Calu3 (cell line): ENCODE measurements at regions not wholly inside any gene's neighbourhood (a gene's known extent, or its start where the extent isn't known, plus 50 kb on each side); places are given as distances from the start of the nearest gene placed in this dataset.

ENCODE experiments used
- BruUV-seq: library from RNA; stranded (reverse); fragments of 400-500 nt; replicated peaks from 2 replicates; lab custom pipeline; 2021; lab: Mats Ljungman, UMichigan
- CTCF ChIA-PET: fragments of 300-600 bp; sonication (Branson Sonifier 250); formaldehyde crosslinking; loops from one replicate; lab custom pipeline; 2022; ENCODE audit warnings: antibody characterized with exemption; lab: Charles Lee
- DNase-seq: peaks from one replicate; pipeline ENCODE4 v3.0.0; 2022
- H3K27ac Mint-ChIP-seq: one replicate; pipeline ENCODE4 v1.8.0; 2022; ENCODE audit warnings: mixed read lengths; ENCODE audit not compliant: unreplicated experiment
- H3K27me3 Mint-ChIP-seq: one replicate; pipeline ENCODE4 v1.8.0; 2022; ENCODE audit warnings: mixed read lengths; ENCODE audit not compliant: unreplicated experiment
- H3K36me3 Mint-ChIP-seq: one replicate; pipeline ENCODE4 v1.8.0; 2022; ENCODE audit warnings: mild to moderate bottlenecking, moderate library complexity, mixed read lengths; ENCODE audit not compliant: insufficient read depth, unreplicated experiment
- H3K4me1 Mint-ChIP-seq: one replicate; pipeline ENCODE4 v1.8.0; 2022; ENCODE audit warnings: mild to moderate bottlenecking, low read depth, mixed read lengths; ENCODE audit not compliant: unreplicated experiment
- H3K4me3 Mint-ChIP-seq: one replicate; pipeline ENCODE4 v1.8.0; 2022; ENCODE audit warnings: mild to moderate bottlenecking, low read depth, moderate library complexity, mixed read lengths; ENCODE audit not compliant: unreplicated experiment
- H3K9me3 Mint-ChIP-seq: one replicate; pipeline ENCODE4 v1.8.0; 2022; ENCODE audit warnings: low read depth, mixed read lengths; ENCODE audit not compliant: unreplicated experiment
- CTCF ChIP-seq: fragments of 200-600 bp; IDR thresholded peaks from one replicate; pipeline ENCODE4 v1.8.0; 2022; ENCODE audit warnings: antibody characterized with exemption; ENCODE audit not compliant: unreplicated experiment
- intact Hi-C: fragments of 100-400 bp; cut with micrococcal nuclease; formaldehyde crosslinking; loops from one replicate; pipeline ENCODE4 v1.10.0; 2022; ENCODE audit not compliant: unreplicated experiment

- Mint-ChIP-seq H3K4me1 (peaks cover 17% of the 10 kb centered on the region), H3K4me3 (peak overlapping the region; percentile 5), H3K27ac (peak overlapping the region; percentile 14), H3K27me3 (no peaks in the 10 kb centered on the region), H3K9me3 (peaks cover 4% of the 10 kb centered on the region), H3K36me3 (no peaks in the 10 kb centered on the region)
- peak; percentile 21 for DNase-seq
- intact Hi-C loops: loop anchor here (5.0 kb wide), 1 partner anchor 153 kb away; no protein-coding TSS in a partner anchor
- no TSS peak for BruUV-seq
- TF ChIP-seq CTCF: no peak
- CTCF ChIA-PET: no interaction called here
Measured at GRCh38 chr3:88385090-88385489, 235.3 kb downstream of the C3orf38 start.

- DNase-seq: no peak
- Mint-ChIP-seq H3K27me3 (no peaks in the 10 kb centered on the region), H3K27ac (no peak overlapping the region), H3K36me3 (no peaks in the 10 kb centered on the region), H3K9me3 (no peaks in the 10 kb centered on the region), H3K4me3 (no peak overlapping the region), H3K4me1 (no peaks in the 10 kb centered on the region)
- CTCF ChIA-PET: no interaction called here
- no TSS peak for BruUV-seq
- intact Hi-C loops: no loop called here
- TF ChIP-seq CTCF: no peak
Measured at GRCh38 chr3:88398581-88398980, 248.8 kb downstream of the C3orf38 start.

GRCh38 chr3:88403319-88403718 is 253.6 kb downstream of the C3orf38 start:
- no peaks in the 10 kb centered on the region for H3K27me3 Mint-ChIP-seq

GRCh38 chr3:88408097-88408496 is 258.3 kb downstream of the C3orf38 start:
- Mint-ChIP-seq H3K36me3 (no peaks in the 10 kb centered on the region), H3K27me3 (no peaks in the 10 kb centered on the region), H3K9me3 (no peaks in the 10 kb centered on the region), H3K4me1 (no peaks in the 10 kb centered on the region), H3K4me3 (no peak overlapping the region), H3K27ac (no peak overlapping the region)
- no peak for TF ChIP-seq CTCF
- DNase-seq: no peak
- BruUV-seq: no TSS peak
- CTCF ChIA-PET: no interaction called here
- intact Hi-C loops: no loop called here

More at GRCh38 chr3:88403319-88403718, 253.6 kb downstream of the C3orf38 start:
- Mint-ChIP-seq H3K27ac (no peak overlapping the region), H3K9me3 (no peaks in the 10 kb centered on the region), H3K4me3 (no peak overlapping the region), H3K4me1 (no peaks in the 10 kb centered on the region), H3K36me3 (no peaks in the 10 kb centered on the region)
- DNase-seq: no peak
- CTCF ChIA-PET: no interaction called here
- BruUV-seq: no TSS peak
- TF ChIP-seq CTCF: no peak
- intact Hi-C loops: no loop called here
